Left lung (tissue), 4 donors: ENCODE measurements at regions not wholly inside any gene's neighbourhood (a gene's known extent, or its start where the extent isn't known, plus 50 kb on each side); places are given as distances from the start of the nearest gene placed in this dataset.

Experiments
- ATAC-seq: fragments of 200-7000 bp; cut with Tn5 transposase; one replicate; pipeline ENCODE4 v1.9.1; 2020; ENCODE audit warnings: moderate library complexity
- DNase-seq, 4 donors: peaks; one replicate each; pipeline ENCODE4 v3.0.0-alpha.2; 2013 to 2020
- H3K27ac ChIP-seq, 2 donors: fragments of 200-600 bp; sonication (generic) in 1 of 2; one replicate each; pipeline versions ENCODE4 v1.5.0 to v1.8.0; 2020 to 2021
- H3K27me3 ChIP-seq, 2 donors: fragments of 200-600 bp; sonication (generic) in 1 of 2; one replicate each; pipeline versions ENCODE4 v1.5.0 to v1.8.0; 2020 to 2021
- H3K36me3 ChIP-seq, 2 donors: fragments of 200-600 bp; sonication (generic) in 1 of 2; one replicate each; pipeline versions ENCODE4 v1.5.0 to v1.8.0; 2020 to 2021
- H3K4me1 ChIP-seq, 2 donors: fragments of 200-600 bp; one replicate each; pipeline ENCODE4 v1.8.0; 2021
- H3K4me3 ChIP-seq, 2 donors: fragments of 200-600 bp; sonication (generic) in 1 of 2; one replicate each; pipeline versions ENCODE4 v1.5.0 to v1.8.0; 2020 to 2021; ENCODE audit warnings: mild to moderate bottlenecking in 1 of 2
- H3K9me3 ChIP-seq, 2 donors: fragments of 200-600 bp; sonication (generic) in 1 of 2; one replicate each; pipeline versions ENCODE4 v1.5.0 to v1.8.0; 2020 to 2021
- intact Hi-C, 2 donors: fragments of 100-400 bp; cut with DNase I; formaldehyde crosslinking; loops; one replicate each; pipeline versions ENCODE4 v1.11.2 to v1.14.2; 2022
- TF ChIP-seq, protein P1 (sequence below), 2 donors: fragments of 200-600 bp; sonication (generic) in 1 of 2; IDR thresholded peaks; one replicate each; pipeline versions ENCODE4 v1.5.0 to v1.8.0; 2021; ENCODE audit warnings: antibody characterized with exemption in 2 of 2
- donor health status: DM: no; HTN: yes; CAD: no.
- donor health status: DM: no; HTN: no; CAD: no.

GRCh38 chr13:72657379-72657778, 70.0 kb downstream of the MZT1 start:
- TF ChIP-seq, protein P1, sequence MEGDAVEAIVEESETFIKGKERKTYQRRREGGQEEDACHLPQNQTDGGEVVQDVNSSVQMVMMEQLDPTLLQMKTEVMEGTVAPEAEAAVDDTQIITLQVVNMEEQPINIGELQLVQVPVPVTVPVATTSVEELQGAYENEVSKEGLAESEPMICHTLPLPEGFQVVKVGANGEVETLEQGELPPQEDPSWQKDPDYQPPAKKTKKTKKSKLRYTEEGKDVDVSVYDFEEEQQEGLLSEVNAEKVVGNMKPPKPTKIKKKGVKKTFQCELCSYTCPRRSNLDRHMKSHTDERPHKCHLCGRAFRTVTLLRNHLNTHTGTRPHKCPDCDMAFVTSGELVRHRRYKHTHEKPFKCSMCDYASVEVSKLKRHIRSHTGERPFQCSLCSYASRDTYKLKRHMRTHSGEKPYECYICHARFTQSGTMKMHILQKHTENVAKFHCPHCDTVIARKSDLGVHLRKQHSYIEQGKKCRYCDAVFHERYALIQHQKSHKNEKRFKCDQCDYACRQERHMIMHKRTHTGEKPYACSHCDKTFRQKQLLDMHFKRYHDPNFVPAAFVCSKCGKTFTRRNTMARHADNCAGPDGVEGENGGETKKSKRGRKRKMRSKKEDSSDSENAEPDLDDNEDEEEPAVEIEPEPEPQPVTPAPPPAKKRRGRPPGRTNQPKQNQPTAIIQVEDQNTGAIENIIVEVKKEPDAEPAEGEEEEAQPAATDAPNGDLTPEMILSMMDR (IDR thresholded peaks at IDR 0.05) = no peak
- intact Hi-C loops = no loop called here
- Histone ChIP-seq H3K4me1 (no peaks in the 10 kb centered on the region), H3K27me3 (no peaks in the 10 kb centered on the region), H3K9me3 (no peaks in the 10 kb centered on the region), H3K27ac (no peak overlapping the region), H3K4me3 (no peak overlapping the region), H3K36me3 (no peaks in the 10 kb centered on the region)
- no peak for DNase-seq
- no peak for ATAC-seq

- H3K27me3 ChIP-seq = no peaks in the 10 kb centered on the region
- intact Hi-C loops = no loop called here
These were observed 71.1 kb downstream of the MZT1 start for GRCh38 chr13:72656357-72656756.

GRCh38 chr13:72653506-72653905, 73.9 kb downstream of the MZT1 start:
- intact Hi-C loops = no loop called here
- no peak for ATAC-seq
- DNase-seq = no peak
- Histone ChIP-seq H3K27me3 (no peaks in the 10 kb centered on the region), H3K27ac (no peak overlapping the region), H3K9me3 (no peaks in the 10 kb centered on the region), H3K4me1 (no peaks in the 10 kb centered on the region), H3K4me3 (no peak overlapping the region), H3K36me3 (no peaks in the 10 kb centered on the region)
- TF ChIP-seq, protein P1 (IDR thresholded peaks at IDR 0.05) = no peak

More at GRCh38 chr13:72656357-72656756, 71.1 kb downstream of the MZT1 start:
- ATAC-seq (no peak), DNase-seq (no peak)
- H3K36me3 ChIP-seq = no peaks in the 10 kb centered on the region
- no peak overlapping the region for H3K27ac ChIP-seq
- no peaks in the 10 kb centered on the region for H3K4me1 ChIP-seq
- H3K4me3 ChIP-seq = no peak overlapping the region
- TF ChIP-seq, protein P1 (IDR thresholded peaks at IDR 0.05) = no peak
- no peaks in the 10 kb centered on the region for H3K9me3 ChIP-seq

DNA sequence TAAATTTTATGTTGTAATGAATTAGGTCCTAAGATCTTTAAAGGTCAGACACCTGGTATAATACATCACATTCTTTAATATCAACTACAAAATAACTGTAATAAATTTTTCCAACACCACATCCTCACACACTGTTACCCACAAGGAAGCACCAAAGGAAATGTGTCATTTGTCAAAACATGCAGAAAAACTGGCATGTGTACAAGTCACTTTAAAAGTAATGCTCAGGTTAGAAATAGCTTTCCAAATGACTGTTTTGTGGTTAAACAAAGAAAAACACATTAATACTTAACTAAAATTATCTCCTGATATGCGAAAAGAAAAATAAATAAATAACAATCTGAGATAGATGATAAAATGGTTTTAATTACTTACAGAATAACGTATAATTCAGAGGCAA, 74.7 kb downstream of the MZT1 start:
- TF ChIP-seq, protein P1 (IDR thresholded peaks at IDR 0.05) = no peak
- no peak for ATAC-seq
- intact Hi-C loops = no loop called here
- no peak overlapping the region for H3K27ac ChIP-seq
- H3K36me3 ChIP-seq = no peaks in the 10 kb centered on the region
- no peak overlapping the region for H3K4me3 ChIP-seq
- H3K27me3 ChIP-seq = no peaks in the 10 kb centered on the region
- no peaks in the 10 kb centered on the region for H3K4me1 ChIP-seq
- DNase-seq = no peak
- H3K9me3 ChIP-seq = no peaks in the 10 kb centered on the region

GRCh38 chr13:72651144-72651543, 76.3 kb downstream of the MZT1 start:
- ATAC-seq (no peak), DNase-seq (peak in 1 of 4 donors; percentile 18)
- intact Hi-C loops = no loop called here

More at GRCh38 chr13:72651144-72651543, 76.3 kb downstream of the MZT1 start:
- no peaks in the 10 kb centered on the region for H3K9me3 ChIP-seq
- no peaks in the 10 kb centered on the region for H3K27me3 ChIP-seq
- no peaks in the 10 kb centered on the region for H3K36me3 ChIP-seq
- H3K4me1 ChIP-seq = no peaks in the 10 kb centered on the region
- TF ChIP-seq, protein P1 (IDR thresholded peaks at IDR 0.05) = peak in 1 of 2 donors; percentile 13
- no peak overlapping the region for H3K27ac ChIP-seq
- H3K4me3 ChIP-seq = no peak overlapping the region
